ENCODE measurements at regions not wholly inside any gene's neighbourhood (a gene's known extent, or its start where the extent isn't known, plus 50 kb on each side); places are given as distances from the start of the nearest gene placed in this dataset.

DNA sequence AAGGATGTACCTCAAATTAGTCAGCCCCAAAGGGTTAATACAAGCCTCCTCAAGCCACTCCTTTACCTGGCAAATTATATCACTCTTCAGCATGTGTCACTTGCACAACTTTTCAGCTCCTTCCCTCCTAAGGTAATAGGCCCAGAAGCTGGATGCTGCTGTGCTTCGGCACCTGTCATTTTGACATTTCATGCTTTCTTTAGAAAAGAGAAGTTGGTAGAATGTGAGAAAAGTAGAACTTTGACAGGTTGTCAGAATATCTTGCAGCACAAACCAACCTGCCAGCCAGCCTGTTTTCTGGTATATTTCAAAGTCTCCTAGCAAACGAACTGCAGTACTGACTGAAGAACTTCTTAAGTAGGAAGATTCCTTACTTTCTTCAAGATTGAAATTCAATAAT, 2136.9 kb downstream of the MAT2B start:
- no peak for DNase-seq
- Histone ChIP-seq H3K4me3 (no peak overlapping the region), H3K27ac (no peak overlapping the region), H3K36me3 (replicated peaks in 1 of 2; ENCODE audit: insufficient read depth in 1 of 2, low read depth in 2 of 2) (no peaks in the 10 kb centered on the region), H3K9me3 (no peaks in the 10 kb centered on the region), H3K27me3 (no peaks in the 10 kb centered on the region), H3K4me1 (no peaks in the 10 kb centered on the region)
- 52 to 54% methylated on average over 2 of the region's 2 CpGs for WGBS, 2 donors
- TF ChIP-seq, protein P1, sequence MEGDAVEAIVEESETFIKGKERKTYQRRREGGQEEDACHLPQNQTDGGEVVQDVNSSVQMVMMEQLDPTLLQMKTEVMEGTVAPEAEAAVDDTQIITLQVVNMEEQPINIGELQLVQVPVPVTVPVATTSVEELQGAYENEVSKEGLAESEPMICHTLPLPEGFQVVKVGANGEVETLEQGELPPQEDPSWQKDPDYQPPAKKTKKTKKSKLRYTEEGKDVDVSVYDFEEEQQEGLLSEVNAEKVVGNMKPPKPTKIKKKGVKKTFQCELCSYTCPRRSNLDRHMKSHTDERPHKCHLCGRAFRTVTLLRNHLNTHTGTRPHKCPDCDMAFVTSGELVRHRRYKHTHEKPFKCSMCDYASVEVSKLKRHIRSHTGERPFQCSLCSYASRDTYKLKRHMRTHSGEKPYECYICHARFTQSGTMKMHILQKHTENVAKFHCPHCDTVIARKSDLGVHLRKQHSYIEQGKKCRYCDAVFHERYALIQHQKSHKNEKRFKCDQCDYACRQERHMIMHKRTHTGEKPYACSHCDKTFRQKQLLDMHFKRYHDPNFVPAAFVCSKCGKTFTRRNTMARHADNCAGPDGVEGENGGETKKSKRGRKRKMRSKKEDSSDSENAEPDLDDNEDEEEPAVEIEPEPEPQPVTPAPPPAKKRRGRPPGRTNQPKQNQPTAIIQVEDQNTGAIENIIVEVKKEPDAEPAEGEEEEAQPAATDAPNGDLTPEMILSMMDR (IDR thresholded peaks at IDR 0.05), result no peak
- TF ChIP-seq POLR2A (IDR thresholded peaks at IDR 0.05), result no peak
- ATAC-seq, result no peak
- intact Hi-C loops (cut with DNase I), result no loop called here

DNA sequence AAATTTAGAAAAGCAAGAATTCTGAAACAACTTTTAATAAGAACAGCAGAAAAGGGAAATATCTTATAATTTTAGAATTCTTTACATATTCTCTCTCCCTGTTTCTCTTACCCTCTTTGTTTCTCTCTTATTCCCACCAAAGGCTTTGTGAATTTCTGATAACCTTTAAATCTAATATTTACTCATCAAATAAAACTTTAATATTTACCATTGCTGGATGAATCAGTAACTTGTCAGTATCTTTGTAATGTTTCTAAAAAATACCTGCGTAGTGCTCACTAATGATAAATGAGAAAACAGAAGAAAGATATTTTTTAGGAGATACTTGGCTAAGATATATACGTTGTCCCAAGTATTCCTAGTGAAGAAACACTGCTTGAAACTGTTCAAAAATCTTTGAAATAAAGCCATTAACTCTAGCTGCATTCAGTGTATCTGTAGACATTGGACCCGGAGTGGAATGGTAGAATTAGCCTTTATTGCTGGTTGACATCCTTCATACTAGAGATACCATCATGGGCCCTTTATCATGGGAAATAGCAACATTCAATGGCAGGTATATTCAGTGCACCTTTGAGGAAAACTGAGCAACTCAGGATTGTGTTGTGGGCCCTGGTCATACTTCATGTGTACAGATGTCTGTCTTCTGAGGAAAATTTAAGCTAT, 2160.4 kb downstream of the MAT2B start:
- 25 to 29% methylated on average over 3 of the region's 3 CpGs for WGBS, 2 donors
- Histone ChIP-seq H3K4me1 (peaks cover 11% of the 10 kb centered on the region), H3K27me3 (no peaks in the 10 kb centered on the region), H3K9me3 (no peaks in the 10 kb centered on the region), H3K4me3 (no peak overlapping the region), H3K27ac (no peak overlapping the region), H3K36me3 (replicated peaks in 1 of 2; ENCODE audit: insufficient read depth in 1 of 2, low read depth in 2 of 2) (no peaks in the 10 kb centered on the region)
- DNase-seq (no peak), ATAC-seq (no peak)
- intact Hi-C loops (cut with DNase I), result no loop called here
- no peak for TF ChIP-seq POLR2A (IDR thresholded peaks at IDR 0.05)
- TF ChIP-seq, protein P1 (IDR thresholded peaks at IDR 0.05), result no peak

DNA sequence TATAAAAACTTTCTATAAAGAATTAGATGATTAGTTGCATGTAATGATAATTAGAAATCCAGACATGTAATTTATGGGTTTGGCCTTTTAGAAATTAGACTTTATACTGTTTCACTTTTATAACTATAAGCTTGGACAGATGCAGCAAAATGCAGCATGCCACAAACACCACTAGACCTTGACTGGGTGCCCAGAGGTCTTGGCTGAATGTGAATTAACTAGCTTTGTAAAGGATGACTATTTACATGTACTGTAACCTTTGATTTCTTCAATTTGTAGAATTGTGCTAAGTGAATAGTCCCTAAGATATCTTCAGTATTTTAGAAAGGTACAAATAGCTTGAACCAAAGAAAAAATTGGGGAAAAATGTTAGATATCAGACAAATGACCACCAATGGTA, 2168.1 kb downstream of the MAT2B start:
- Histone ChIP-seq H3K36me3 (replicated peaks in 1 of 2; ENCODE audit: insufficient read depth in 1 of 2, low read depth in 2 of 2) (no peaks in the 10 kb centered on the region), H3K4me3 (no peak overlapping the region), H3K27ac (no peak overlapping the region), H3K9me3 (no peaks in the 10 kb centered on the region), H3K4me1 (no peaks in the 10 kb centered on the region), H3K27me3 (no peaks in the 10 kb centered on the region)
- ATAC-seq (no peak), DNase-seq (no peak)
- TF ChIP-seq, protein P1 (IDR thresholded peaks at IDR 0.05), result no peak
- TF ChIP-seq POLR2A (IDR thresholded peaks at IDR 0.05), result no peak
- intact Hi-C loops (cut with DNase I), result no loop called here

DNA sequence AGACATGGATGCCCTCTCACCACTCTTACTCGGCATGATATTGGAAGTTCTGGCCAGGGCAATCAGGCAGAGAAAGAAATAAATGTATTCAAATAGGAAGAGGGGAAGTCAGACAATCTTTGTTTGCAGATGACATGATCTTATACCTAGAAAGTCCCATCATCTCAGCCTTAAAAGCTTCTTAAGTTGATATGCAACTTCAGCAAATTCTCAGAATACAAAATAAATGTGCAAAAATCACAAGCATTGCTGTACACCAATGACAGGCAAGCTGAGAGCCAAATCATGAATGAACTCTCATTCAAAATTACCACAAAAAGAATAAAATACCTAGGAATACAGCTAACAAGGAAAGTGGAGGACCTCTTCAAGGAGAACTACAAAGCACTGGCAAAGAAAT, 2190.4 kb downstream of the MAT2B start:
- H3K27ac ChIP-seq, result no peak overlapping the region
- TF ChIP-seq, protein P1 (IDR thresholded peaks at IDR 0.05), result no peak
- no peak for TF ChIP-seq POLR2A (IDR thresholded peaks at IDR 0.05)
- no peaks in the 10 kb centered on the region for H3K9me3 ChIP-seq
- intact Hi-C loops (cut with DNase I), result no loop called here
- DNase-seq (no peak), ATAC-seq (no peak)
- no peak overlapping the region for H3K4me3 ChIP-seq
- H3K36me3 ChIP-seq (replicated peaks in 1 of 2; ENCODE audit: insufficient read depth in 1 of 2, low read depth in 2 of 2), result no peaks in the 10 kb centered on the region
- no peaks in the 10 kb centered on the region for H3K4me1 ChIP-seq
- H3K27me3 ChIP-seq, result no peaks in the 10 kb centered on the region
- WGBS, 2 donors, result 76 to 87% methylated on average over 1 of the region's 1 CpG

DNA sequence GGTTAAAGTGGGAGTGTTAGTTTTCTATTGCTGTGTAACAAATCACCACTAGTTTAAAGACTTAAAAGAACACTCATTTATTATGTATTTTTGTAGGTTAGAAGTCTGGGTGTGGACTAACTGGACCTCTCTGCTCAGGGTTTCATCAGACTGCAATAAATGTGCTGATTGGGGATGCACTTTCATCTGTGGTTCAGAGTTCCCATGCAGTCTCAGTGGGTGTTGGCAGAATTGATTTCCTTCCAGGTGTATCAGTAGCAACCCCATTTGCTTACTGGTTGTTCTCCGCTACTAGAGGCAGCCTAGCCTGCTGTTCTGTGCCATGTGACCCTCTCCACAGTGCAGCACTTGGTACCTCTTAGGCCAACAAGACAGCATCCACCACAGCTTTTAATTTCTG, 2200.5 kb downstream of the MAT2B start:
- DNase-seq (no peak), ATAC-seq (no peak)
- 88 to 92% methylated on average over 1 of the region's 1 CpG for WGBS, 2 donors
- Histone ChIP-seq H3K4me1 (no peaks in the 10 kb centered on the region), H3K27me3 (no peaks in the 10 kb centered on the region), H3K27ac (no peak overlapping the region), H3K36me3 (replicated peaks in 1 of 2; ENCODE audit: insufficient read depth in 1 of 2, low read depth in 2 of 2) (no peaks in the 10 kb centered on the region), H3K9me3 (no peaks in the 10 kb centered on the region), H3K4me3 (no peak overlapping the region)
- TF ChIP-seq, protein P1 (IDR thresholded peaks at IDR 0.05), result no peak
- TF ChIP-seq POLR2A (IDR thresholded peaks at IDR 0.05), result no peak
- intact Hi-C loops (cut with DNase I), result no loop called here
